ENCODE measurements at regions not wholly inside any gene's neighbourhood (a gene's known extent, or its start where the extent isn't known, plus 50 kb on each side); places are given as distances from the start of the nearest gene placed in this dataset.

DNA sequence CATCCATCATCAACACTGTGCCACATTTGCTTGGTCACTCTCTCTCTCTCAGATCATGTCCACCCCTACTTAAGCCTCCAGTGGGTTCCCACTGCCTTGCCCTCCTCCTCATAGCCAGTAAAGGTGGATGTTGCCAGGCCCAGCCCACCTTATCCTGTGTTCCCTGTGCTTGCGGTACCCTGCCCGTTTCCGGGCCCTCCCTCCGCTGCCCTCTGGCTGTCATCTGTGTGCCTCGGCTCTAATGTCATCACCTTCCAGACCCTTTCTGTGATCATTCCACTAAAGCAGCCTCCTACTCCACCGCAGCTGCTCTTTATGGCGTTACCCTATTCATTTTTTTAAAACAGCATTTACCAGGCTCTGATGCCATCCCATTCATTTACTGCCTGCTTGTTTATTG is 305.7 kb upstream of the SKOR2 start:
- TF ChIP-seq CTCF (IDR thresholded peaks at IDR 0.05): no peak
- H3K9me3 Mint-ChIP-seq (ENCODE audit: low read depth): no peaks in the 10 kb centered on the region
- no peak for DNase-seq (ENCODE audit: low spot score)
- H3K4me3 Mint-ChIP-seq (ENCODE audit: unreplicated experiment): no peak overlapping the region
- H3K36me3 Mint-ChIP-seq (ENCODE audit: low read depth): no peaks in the 10 kb centered on the region
- H3K27ac Mint-ChIP-seq (ENCODE audit: unreplicated experiment): no peak overlapping the region
- H3K4me1 Mint-ChIP-seq (ENCODE audit: low read depth): no peaks in the 10 kb centered on the region
- peaks cover 45% of the 10 kb centered on the region for H3K27me3 Mint-ChIP-seq (ENCODE audit: low read depth)

- no peak overlapping the region for H3K4me3 Mint-ChIP-seq (ENCODE audit: unreplicated experiment)
- no peak for DNase-seq (ENCODE audit: low spot score)
- peaks cover 16% of the 10 kb centered on the region for H3K27me3 Mint-ChIP-seq (ENCODE audit: low read depth)
- H3K27ac Mint-ChIP-seq (ENCODE audit: unreplicated experiment): no peak overlapping the region
- TF ChIP-seq CTCF (IDR thresholded peaks at IDR 0.05): no peak
- H3K36me3 Mint-ChIP-seq (ENCODE audit: low read depth): no peaks in the 10 kb centered on the region
- no peaks in the 10 kb centered on the region for H3K4me1 Mint-ChIP-seq (ENCODE audit: low read depth)
- H3K9me3 Mint-ChIP-seq (ENCODE audit: low read depth): no peaks in the 10 kb centered on the region
Observed at GRCh38 chr18:47552783-47553182, 301.3 kb upstream of the SKOR2 start.

- no peak for DNase-seq (ENCODE audit: low spot score)
- H3K4me3 Mint-ChIP-seq (ENCODE audit: unreplicated experiment): no peak overlapping the region
- no peak overlapping the region for H3K27ac Mint-ChIP-seq (ENCODE audit: unreplicated experiment)
- H3K4me1 Mint-ChIP-seq (ENCODE audit: low read depth): no peaks in the 10 kb centered on the region
- no peaks in the 10 kb centered on the region for H3K36me3 Mint-ChIP-seq (ENCODE audit: low read depth)
- no peak for TF ChIP-seq CTCF (IDR thresholded peaks at IDR 0.05)
- peaks cover 17% of the 10 kb centered on the region for H3K27me3 Mint-ChIP-seq (ENCODE audit: low read depth)
- no peaks in the 10 kb centered on the region for H3K9me3 Mint-ChIP-seq (ENCODE audit: low read depth)
Observed at GRCh38 chr18:47550611-47551010, 299.2 kb upstream of the SKOR2 start.

DNA sequence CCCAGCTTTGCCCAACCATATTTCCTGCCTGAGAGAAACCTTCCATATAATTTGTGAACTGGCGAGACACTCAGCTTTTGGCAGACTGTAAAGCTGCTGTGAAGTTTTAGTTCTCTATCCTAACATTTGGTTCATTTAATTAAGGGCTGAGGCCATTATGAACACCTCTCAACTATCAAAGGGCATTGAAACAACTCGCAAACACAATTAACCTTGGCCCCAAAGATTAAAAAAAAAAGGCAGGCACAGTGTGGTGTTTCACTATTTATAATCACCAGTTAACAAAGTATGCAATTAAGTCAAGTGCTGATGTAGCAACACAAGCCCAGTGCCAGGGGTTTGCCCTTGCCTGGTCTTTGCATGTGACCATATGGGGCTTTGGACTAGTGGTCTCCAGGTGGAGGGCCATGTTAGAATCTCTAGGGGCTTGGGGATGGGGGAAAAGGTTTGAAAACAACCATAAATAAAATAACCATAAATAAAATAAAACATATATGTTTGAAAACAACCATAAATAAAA is 297.6 kb upstream of the SKOR2 start:
- Mint-ChIP-seq H3K4me1 (ENCODE audit: low read depth) (no peaks in the 10 kb centered on the region), H3K27me3 (ENCODE audit: low read depth) (peaks cover 22% of the 10 kb centered on the region), H3K27ac (ENCODE audit: unreplicated experiment) (no peak overlapping the region), H3K4me3 (ENCODE audit: unreplicated experiment) (no peak overlapping the region), H3K36me3 (ENCODE audit: low read depth) (no peaks in the 10 kb centered on the region), H3K9me3 (ENCODE audit: low read depth) (no peaks in the 10 kb centered on the region)
- no peak for TF ChIP-seq CTCF (IDR thresholded peaks at IDR 0.05)
- no peak for DNase-seq (ENCODE audit: low spot score)

- Mint-ChIP-seq H3K4me1 (ENCODE audit: low read depth) (no peaks in the 10 kb centered on the region), H3K27ac (ENCODE audit: unreplicated experiment) (no peak overlapping the region), H3K36me3 (ENCODE audit: low read depth) (no peaks in the 10 kb centered on the region), H3K9me3 (ENCODE audit: low read depth) (no peaks in the 10 kb centered on the region), H3K4me3 (ENCODE audit: unreplicated experiment) (no peak overlapping the region), H3K27me3 (ENCODE audit: low read depth) (peaks cover 20% of the 10 kb centered on the region)
- no peak for TF ChIP-seq CTCF (IDR thresholded peaks at IDR 0.05)
- DNase-seq (ENCODE audit: low spot score): no peak
Observed at GRCh38 chr18:47547539-47548202, 296.2 kb upstream of the SKOR2 start.

Measured in chondrocyte (in vitro differentiated cells).